Ovary (tissue), 7 donors: ENCODE measurements at regions not wholly inside any gene's neighbourhood (a gene's known extent, or its start where the extent isn't known, plus 50 kb on each side); places are given as distances from the start of the nearest gene placed in this dataset.
A peak's percentile ranks its signal among the peaks of the same experiment; 100 is the strongest.
"Not testable (repeated sequence)": the region's sequence is repeated elsewhere in the genome, so short reads cannot be mapped to it uniquely, and the experiment has no call there.

Source experiments
- DNase-seq, 5 donors: peaks; one replicate each; pipeline ENCODE4 v3.0.0-alpha.2; 2019 to 2020
- H3K27ac ChIP-seq, 2 donors: fragments of 200-600 bp; one replicate each; pipeline versions ENCODE4 v1.5.1 to v1.8.0; 2019 to 2022
- H3K27me3 ChIP-seq: fragments of 200-600 bp; one replicate; pipeline ENCODE4 v1.8.0; 2022
- H3K36me3 ChIP-seq: fragments of 200-600 bp; sonication (generic); one replicate; pipeline ENCODE4 v1.5.1; 2019
- H3K4me1 ChIP-seq: one replicate; pipeline ENCODE4 v1.8.1; 2013; ENCODE audit warnings: mild to moderate bottlenecking, moderate library complexity; ENCODE audit not compliant: insufficient read depth
- H3K4me3 ChIP-seq: fragments of 200-600 bp; sonication (generic); one replicate; pipeline ENCODE4 v1.5.1; 2017
- H3K9me3 ChIP-seq, 2 donors: fragments of 200-600 bp in 1 of 2; sonication (generic) in 1 of 2; one replicate each; pipeline versions ENCODE4 v1.5.1 to v1.8.1; 2013 to 2019; ENCODE audit warnings: mild to moderate bottlenecking in 1 of 2, moderate library complexity in 1 of 2
- EP300 ChIP-seq: sonication (generic); formaldehyde crosslinking; IDR thresholded peaks from one replicate; pipeline ENCODE4 v1.6.1; 2017; ENCODE audit warnings: antibody characterized with exemption
- POLR2A ChIP-seq: fragments of 450-650 bp; IDR thresholded peaks from one replicate; pipeline ENCODE4 v1.6.1; 2017; ENCODE audit warnings: antibody characterized with exemption, mild to moderate bottlenecking, moderate library complexity
- WGBS, 3 donors: extraction: QIAGEN DNeasy Blood & Tissue Kit in 1 of 3; methylation state at CpG; one replicate each; pipeline versions ENCODE4 v1.1.5 to v1.1.7; 2013 to 2017; 5-methylcytosine and 5-hydroxymethylcytosine counted together
- intact Hi-C, 4 donors: fragments of 100-400 bp; cut with DNase I; formaldehyde crosslinking; loops; one replicate each; pipeline versions ENCODE4 v1.11.0 to v1.15.1; 2022 to 2023
- TF ChIP-seq, protein P1 (sequence below), 3 donors: fragments of 450-650 bp in 2 of 3; fragments of 200-600 bp in 1 of 3; IDR thresholded peaks; one replicate each; pipeline versions ENCODE4 v1.5.1 to v1.8.0; 2016 to 2022; ENCODE audit warnings: antibody characterized with exemption in 3 of 3, mild to moderate bottlenecking in 1 of 3
- donor health status: DM: no; HTN: no; CAD: no; lungs with moderate emphysema.
- donor health status: DM: no; HTN: no; CAD: no.
- donor health status: Bipolar disorder and iron deficiency.
- donor health status: DM: no; HTN: no; CAD: no.
- donor health status: DM: yes; HTN: yes; CAD: no.

- peak; percentile 51 to 85 (median 68) for DNase-seq
- intact Hi-C loops, H3K4me1 ChIP-seq, H3K27me3 ChIP-seq, H3K36me3 ChIP-seq, H3K9me3 ChIP-seq: not testable (repeated sequence)
- 3 to 24% (median 9%) methylated on average over 71 of the region's 71 CpGs for WGBS, 3 donors
- Histone ChIP-seq H3K4me3 (peak overlapping the region; percentile 49), H3K27ac (peak overlapping the region; percentile 43 to 62)
- TF ChIP-seq, protein P1, sequence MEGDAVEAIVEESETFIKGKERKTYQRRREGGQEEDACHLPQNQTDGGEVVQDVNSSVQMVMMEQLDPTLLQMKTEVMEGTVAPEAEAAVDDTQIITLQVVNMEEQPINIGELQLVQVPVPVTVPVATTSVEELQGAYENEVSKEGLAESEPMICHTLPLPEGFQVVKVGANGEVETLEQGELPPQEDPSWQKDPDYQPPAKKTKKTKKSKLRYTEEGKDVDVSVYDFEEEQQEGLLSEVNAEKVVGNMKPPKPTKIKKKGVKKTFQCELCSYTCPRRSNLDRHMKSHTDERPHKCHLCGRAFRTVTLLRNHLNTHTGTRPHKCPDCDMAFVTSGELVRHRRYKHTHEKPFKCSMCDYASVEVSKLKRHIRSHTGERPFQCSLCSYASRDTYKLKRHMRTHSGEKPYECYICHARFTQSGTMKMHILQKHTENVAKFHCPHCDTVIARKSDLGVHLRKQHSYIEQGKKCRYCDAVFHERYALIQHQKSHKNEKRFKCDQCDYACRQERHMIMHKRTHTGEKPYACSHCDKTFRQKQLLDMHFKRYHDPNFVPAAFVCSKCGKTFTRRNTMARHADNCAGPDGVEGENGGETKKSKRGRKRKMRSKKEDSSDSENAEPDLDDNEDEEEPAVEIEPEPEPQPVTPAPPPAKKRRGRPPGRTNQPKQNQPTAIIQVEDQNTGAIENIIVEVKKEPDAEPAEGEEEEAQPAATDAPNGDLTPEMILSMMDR (IDR thresholded peaks at IDR 0.05), result peak in 2 of 3 donors; percentile 22 to 46
Observed at GRCh38 chr20:28602403-28603217, 2654.9 kb upstream of the DEFB115 start.

GRCh38 chr20:28603218-28603577, 2654.3 kb upstream of the DEFB115 start:
- H3K36me3 ChIP-seq, H3K9me3 ChIP-seq, intact Hi-C loops, H3K4me1 ChIP-seq, H3K27me3 ChIP-seq, DNase-seq: not testable (repeated sequence)
- WGBS, 3 donors, result 69 to 78% (median 71%) methylated on average over 17 of the region's 17 CpGs
- Histone ChIP-seq H3K27ac (peak overlapping the region; percentile 43 to 62), H3K4me3 (peak overlapping the region; percentile 49)

- no peak for TF ChIP-seq EP300
- TF ChIP-seq POLR2A, result no peak
- TF ChIP-seq, protein P1 (IDR thresholded peaks at IDR 0.05), result no peak
- Histone ChIP-seq H3K27me3 (peaks cover 2% of the 10 kb centered on the region), H3K4me3 (no peak overlapping the region), H3K4me1 (no peaks in the 10 kb centered on the region), H3K9me3 (no peaks in the 10 kb centered on the region), H3K36me3 (no peaks in the 10 kb centered on the region), H3K27ac (no peak overlapping the region)
- WGBS, 3 donors, result 36 to 41% (median 37%) methylated on average over 1 of the region's 1 CpG
- DNase-seq, result no peak
- intact Hi-C loops, result no loop called here
Observed at GRCh38 chr20:28616354-28616753, 2641.1 kb upstream of the DEFB115 start.

DNA sequence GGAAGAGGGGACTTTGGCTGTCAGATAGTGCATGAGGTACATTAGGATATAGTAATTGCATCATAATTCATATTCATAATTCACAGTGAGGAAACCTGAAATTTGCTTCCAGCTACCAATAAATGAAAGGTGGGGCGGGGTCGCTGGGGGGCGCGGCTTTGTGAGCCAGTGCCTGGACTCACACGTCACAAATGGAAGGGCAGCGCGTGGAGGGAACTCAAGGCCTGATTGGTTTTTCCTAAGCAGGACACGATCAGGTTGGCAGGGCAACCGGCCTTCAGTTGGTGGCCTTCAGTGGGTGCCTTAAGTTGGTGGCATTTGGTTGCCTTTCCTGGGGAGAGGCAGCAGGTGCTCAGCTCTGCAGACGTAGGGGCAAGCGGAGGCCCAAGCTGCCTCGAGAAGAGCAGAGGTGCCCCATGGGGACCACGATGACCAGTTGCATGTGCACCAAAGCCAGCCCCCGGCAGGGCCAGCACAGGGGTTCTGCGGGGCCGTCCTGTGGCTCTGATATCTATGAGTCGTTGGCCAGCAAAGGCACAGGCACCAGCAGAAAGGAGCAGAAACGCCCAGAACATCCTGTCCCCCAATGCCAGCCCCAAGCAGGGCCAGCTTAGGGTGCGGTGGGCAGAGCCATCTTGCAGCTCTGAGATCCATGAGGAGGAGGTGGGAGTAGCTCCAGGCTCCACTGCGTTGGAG, 2637.4 kb upstream of the DEFB115 start:
- 73 to 77% (median 75%) methylated on average over 20 of the region's 20 CpGs for WGBS, 3 donors
- H3K27ac ChIP-seq, H3K9me3 ChIP-seq, H3K27me3 ChIP-seq, DNase-seq, H3K4me1 ChIP-seq, H3K4me3 ChIP-seq, intact Hi-C loops, H3K36me3 ChIP-seq: not testable (repeated sequence)

GRCh38 chr20:28625112-28625511, 2632.4 kb upstream of the DEFB115 start:
- DNase-seq, H3K27ac ChIP-seq, H3K4me1 ChIP-seq, intact Hi-C loops, H3K36me3 ChIP-seq, H3K9me3 ChIP-seq, H3K4me3 ChIP-seq, H3K27me3 ChIP-seq: not testable (repeated sequence)
- 39 to 45% (median 43%) methylated on average over 2 of the region's 2 CpGs for WGBS, 3 donors

- intact Hi-C loops, DNase-seq, H3K4me1 ChIP-seq, H3K27me3 ChIP-seq, H3K27ac ChIP-seq, H3K4me3 ChIP-seq, H3K9me3 ChIP-seq, H3K36me3 ChIP-seq: not testable (repeated sequence)
- 44 to 54% (median 52%) methylated on average over 2 of the region's 2 CpGs for WGBS, 3 donors
Observed at GRCh38 chr20:28640831-28641230, 2616.6 kb upstream of the DEFB115 start.
